Brain microvascular endothelial cell (primary cell): ENCODE measurements at regions not wholly inside any gene's neighbourhood (a gene's known extent, or its start where the extent isn't known, plus 50 kb on each side); places are given as distances from the start of the nearest gene placed in this dataset.

Experiments
- DNase-seq: peaks from one replicate; pipeline ENCODE4 v3.0.0-alpha.2; 2020
- H3K27ac ChIP-seq: fragments of 250-450 bp; sonication (Bioruptor Pico); 2 replicates; pipeline ENCODE4 v1.5.1; 2020; ENCODE audit warnings: mild to moderate bottlenecking, moderate library complexity
- H3K27me3 ChIP-seq: fragments of 250-450 bp; sonication (Bioruptor Pico); replicated peaks from 2 replicates; pipeline ENCODE4 v1.5.1; 2020; ENCODE audit warnings: mild to moderate bottlenecking
- H3K36me3 ChIP-seq: fragments of 250-450 bp; sonication (Bioruptor Pico); replicated peaks from 2 replicates; pipeline ENCODE4 v1.5.1; 2020; ENCODE audit warnings: mild to moderate bottlenecking
- H3K4me3 ChIP-seq: 2 replicates; pipeline ENCODE4 v1.5.1; 2011; ENCODE audit warnings: low read depth, mild to moderate bottlenecking, control low read depth, low read length, moderate library complexity
- in situ Hi-C: cut with HindIII; loops from 2 replicates; pipeline ENCODE4 v1.10.0; 2017; ENCODE audit warnings: low sequenced_read_pairs, low pct_ligation_motif_present
- TF ChIP-seq, protein P1 (sequence below): IDR thresholded peaks from 2 replicates; pipeline ENCODE4 v1.5.1; 2011; ENCODE audit warnings: low read depth, mild to moderate bottlenecking, moderate library complexity, low read length, control low read depth, inconsistent platforms; ENCODE audit errors: missing control alignments

DNA sequence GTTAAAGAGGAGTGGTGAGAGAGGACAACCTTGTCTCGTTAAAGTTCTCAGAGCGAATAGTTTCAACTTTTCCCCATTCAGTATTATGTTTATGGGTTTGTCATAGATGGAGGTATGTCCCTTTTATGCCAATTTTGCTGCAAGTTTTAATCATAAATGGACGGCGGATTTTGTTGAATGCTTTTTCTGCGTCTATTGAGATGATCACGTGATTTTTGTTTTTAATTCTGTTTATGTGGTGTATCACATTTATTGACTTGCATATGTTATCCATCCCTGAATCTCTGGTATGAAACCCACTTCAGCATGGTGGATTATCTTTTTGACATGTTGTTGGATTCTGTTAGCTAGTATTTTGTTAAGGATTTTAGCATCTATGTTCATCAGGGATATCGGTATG lies 1123.8 kb upstream of the KLHL29 start:
- TF ChIP-seq, protein P1, sequence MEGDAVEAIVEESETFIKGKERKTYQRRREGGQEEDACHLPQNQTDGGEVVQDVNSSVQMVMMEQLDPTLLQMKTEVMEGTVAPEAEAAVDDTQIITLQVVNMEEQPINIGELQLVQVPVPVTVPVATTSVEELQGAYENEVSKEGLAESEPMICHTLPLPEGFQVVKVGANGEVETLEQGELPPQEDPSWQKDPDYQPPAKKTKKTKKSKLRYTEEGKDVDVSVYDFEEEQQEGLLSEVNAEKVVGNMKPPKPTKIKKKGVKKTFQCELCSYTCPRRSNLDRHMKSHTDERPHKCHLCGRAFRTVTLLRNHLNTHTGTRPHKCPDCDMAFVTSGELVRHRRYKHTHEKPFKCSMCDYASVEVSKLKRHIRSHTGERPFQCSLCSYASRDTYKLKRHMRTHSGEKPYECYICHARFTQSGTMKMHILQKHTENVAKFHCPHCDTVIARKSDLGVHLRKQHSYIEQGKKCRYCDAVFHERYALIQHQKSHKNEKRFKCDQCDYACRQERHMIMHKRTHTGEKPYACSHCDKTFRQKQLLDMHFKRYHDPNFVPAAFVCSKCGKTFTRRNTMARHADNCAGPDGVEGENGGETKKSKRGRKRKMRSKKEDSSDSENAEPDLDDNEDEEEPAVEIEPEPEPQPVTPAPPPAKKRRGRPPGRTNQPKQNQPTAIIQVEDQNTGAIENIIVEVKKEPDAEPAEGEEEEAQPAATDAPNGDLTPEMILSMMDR: no peak
- no peaks in the 10 kb centered on the region for H3K36me3 ChIP-seq
- in situ Hi-C loops: no loop called here
- no peak overlapping the region for H3K27ac ChIP-seq
- DNase-seq: no peak
- no peak overlapping the region for H3K4me3 ChIP-seq
- no peaks in the 10 kb centered on the region for H3K27me3 ChIP-seq

DNA sequence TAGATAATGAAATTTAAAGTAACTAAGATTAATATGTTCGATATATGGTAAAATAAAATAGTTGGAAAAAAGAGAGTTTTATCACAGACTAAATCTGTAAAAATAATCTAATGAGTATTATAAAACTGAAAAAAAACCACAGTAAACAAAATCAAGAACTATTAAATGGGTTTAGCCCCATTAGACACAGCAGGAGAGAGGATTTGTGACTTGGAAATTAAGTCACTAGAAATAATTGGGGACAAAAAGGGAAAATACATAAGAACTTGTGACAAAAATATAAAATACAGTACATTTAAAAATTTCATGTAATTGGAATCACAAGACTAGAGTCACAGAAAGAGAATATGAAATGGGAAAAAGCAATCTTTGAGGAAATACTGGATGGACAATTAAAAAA lies 1114.6 kb upstream of the KLHL29 start:
- H3K36me3 ChIP-seq: no peaks in the 10 kb centered on the region
- no peak overlapping the region for H3K27ac ChIP-seq
- no peaks in the 10 kb centered on the region for H3K27me3 ChIP-seq
- TF ChIP-seq, protein P1: no peak
- in situ Hi-C loops: no loop called here
- no peak overlapping the region for H3K4me3 ChIP-seq
- no peak for DNase-seq

DNA sequence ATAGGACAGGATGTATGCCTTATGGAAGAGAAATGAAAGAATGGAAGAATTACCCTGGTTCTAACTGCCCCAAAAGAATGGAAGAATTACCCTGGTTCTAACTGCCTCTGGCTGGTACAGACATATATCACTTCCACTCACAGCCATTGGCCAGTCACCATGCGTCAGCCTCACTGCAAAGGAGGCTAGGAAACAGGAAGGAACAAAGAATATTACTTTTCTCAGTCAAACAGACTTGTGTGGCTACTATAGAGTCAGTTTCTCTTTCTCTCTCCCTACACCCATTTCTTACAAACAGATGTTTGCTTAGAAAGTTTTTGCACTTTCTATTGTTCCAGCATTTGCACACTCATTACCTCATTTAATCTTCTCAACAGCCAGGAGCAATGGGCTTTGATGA lies 1111.1 kb upstream of the KLHL29 start:
- TF ChIP-seq, protein P1: no peak
- in situ Hi-C loops: no loop called here

DNA sequence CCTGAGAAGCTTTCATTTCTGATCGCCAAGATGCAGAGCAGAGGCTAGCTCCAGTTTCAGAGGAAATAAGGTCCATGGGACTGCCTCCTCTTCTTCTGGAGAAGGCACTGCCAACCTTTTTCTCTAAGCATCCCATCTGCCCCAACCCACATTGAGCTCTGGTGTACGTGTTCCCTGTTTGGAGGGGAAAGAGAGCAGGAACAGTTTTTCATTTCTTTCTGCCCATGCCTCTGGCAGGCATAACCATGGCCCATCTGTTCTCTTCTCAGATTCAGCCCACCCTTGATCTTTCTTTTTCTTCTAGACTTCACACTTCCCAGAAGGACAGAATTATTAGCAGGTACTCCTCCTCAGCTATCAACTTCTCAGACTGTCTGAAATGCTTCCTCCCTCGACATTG lies 1110.3 kb upstream of the KLHL29 start:
- Histone ChIP-seq H3K27ac (no peak overlapping the region), H3K36me3 (no peaks in the 10 kb centered on the region), H3K27me3 (no peaks in the 10 kb centered on the region), H3K4me3 (no peak overlapping the region)
- DNase-seq: no peak
- in situ Hi-C loops: no loop called here
- TF ChIP-seq, protein P1: no peak

More for the DNA sequence above, 1111.1 kb upstream of the KLHL29 start:
- H3K4me3 ChIP-seq: no peak overlapping the region
- H3K27ac ChIP-seq: no peak overlapping the region
- no peaks in the 10 kb centered on the region for H3K36me3 ChIP-seq
- no peak for DNase-seq
- no peaks in the 10 kb centered on the region for H3K27me3 ChIP-seq

DNA sequence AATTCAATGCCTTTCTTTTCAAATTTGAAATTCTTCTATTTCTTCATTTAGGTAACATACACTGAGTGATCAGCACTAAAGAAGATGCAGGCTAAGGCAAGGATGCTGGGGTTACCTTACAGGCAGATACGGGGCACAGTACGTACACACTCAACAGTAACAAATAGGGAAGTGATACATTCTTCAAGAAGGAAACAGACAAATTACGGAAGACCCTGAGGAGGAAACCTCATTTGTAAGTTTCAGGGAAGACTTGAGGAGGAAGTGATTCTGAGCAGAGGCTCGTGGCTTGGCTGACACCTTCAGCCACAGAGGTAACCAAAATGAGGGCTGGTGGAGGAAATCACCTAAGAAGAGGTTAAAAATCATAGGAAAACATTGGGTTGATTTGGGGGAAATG lies 1108.3 kb upstream of the KLHL29 start:
- in situ Hi-C loops: no loop called here
- DNase-seq: no peak
- H3K36me3 ChIP-seq: no peaks in the 10 kb centered on the region
- no peaks in the 10 kb centered on the region for H3K27me3 ChIP-seq
- H3K4me3 ChIP-seq: no peak overlapping the region
- no peak overlapping the region for H3K27ac ChIP-seq
- TF ChIP-seq, protein P1: no peak

DNA sequence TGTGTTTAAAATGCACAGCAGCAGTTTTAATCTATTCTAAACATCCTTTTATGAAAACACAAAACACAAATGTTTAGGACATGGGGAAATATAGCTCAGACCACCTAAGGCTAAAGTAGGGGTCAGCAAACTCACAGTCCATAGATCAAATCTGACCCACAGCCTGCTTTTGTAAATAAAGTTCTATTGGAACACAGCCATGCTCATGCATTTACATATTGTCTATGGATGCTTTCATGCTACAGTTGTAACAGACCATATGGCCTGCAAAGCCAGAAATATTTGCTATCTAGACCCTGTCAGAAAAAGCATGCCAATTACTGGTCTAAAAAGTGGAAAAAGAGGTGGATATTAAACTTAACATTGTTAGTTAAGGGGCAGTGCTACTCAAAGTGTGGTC lies 1105.4 kb upstream of the KLHL29 start:
- DNase-seq: no peak
- H3K27ac ChIP-seq: no peak overlapping the region

More for the DNA sequence above, 1105.4 kb upstream of the KLHL29 start:
- Histone ChIP-seq H3K4me3 (no peak overlapping the region), H3K27me3 (no peaks in the 10 kb centered on the region), H3K36me3 (no peaks in the 10 kb centered on the region)
- in situ Hi-C loops: no loop called here
- TF ChIP-seq, protein P1: no peak
